ENCODE measurements at regions not wholly inside any gene's neighbourhood (a gene's known extent, or its start where the extent isn't known, plus 50 kb on each side); places are given as distances from the start of the nearest gene placed in this dataset.

DNA sequence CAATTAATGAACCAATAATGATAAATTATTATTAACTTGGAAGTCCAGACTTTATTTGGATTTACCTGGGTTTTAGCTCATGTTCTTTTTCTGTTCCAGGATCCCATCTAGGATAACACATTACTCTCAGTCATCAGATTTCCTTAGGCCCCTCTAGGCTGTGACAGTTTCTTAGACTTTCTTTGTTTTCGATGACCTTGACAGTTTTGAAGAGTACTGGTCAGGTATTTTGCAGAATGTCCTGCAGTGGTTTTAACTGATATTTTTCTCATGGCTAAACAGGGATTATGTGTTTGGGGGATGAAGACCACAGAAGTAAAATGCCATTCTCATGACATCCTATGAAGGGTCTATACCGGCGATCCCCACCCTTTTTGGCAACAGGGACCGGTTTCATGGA lies 144.0 kb downstream of the NAV1 start:
- intact Hi-C loops (cut with DNase I): no loop called here

DNA sequence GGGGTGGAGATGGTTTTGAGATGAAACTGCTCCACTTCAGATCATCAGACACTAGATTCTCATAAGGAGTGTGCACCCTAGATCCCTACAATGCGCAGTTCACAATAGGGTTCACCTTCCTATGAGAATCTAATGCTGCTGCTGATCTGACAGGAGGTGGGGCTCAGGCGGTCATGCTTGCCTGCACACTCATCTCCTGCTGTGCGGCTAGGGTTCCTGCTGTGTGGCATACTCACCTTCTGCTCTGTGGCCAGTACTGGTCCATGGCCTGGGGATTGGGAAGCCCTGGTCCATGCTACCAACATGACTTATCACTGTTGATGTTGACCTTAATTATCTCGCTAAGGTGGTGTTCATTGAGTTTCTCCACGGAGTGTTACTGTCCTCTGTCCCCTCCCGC lies 144.5 kb downstream of the NAV1 start:
- 89 to 94% (median 91%) methylated on average over 6 of the region's 6 CpGs for WGBS, 4 donors
- no peak for TF ChIP-seq POLR2A (IDR thresholded peaks at IDR 0.05)
- TF ChIP-seq, protein P1, sequence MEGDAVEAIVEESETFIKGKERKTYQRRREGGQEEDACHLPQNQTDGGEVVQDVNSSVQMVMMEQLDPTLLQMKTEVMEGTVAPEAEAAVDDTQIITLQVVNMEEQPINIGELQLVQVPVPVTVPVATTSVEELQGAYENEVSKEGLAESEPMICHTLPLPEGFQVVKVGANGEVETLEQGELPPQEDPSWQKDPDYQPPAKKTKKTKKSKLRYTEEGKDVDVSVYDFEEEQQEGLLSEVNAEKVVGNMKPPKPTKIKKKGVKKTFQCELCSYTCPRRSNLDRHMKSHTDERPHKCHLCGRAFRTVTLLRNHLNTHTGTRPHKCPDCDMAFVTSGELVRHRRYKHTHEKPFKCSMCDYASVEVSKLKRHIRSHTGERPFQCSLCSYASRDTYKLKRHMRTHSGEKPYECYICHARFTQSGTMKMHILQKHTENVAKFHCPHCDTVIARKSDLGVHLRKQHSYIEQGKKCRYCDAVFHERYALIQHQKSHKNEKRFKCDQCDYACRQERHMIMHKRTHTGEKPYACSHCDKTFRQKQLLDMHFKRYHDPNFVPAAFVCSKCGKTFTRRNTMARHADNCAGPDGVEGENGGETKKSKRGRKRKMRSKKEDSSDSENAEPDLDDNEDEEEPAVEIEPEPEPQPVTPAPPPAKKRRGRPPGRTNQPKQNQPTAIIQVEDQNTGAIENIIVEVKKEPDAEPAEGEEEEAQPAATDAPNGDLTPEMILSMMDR (IDR thresholded peaks at IDR 0.05): no peak
- no peaks in the 10 kb centered on the region for H3K9me3 ChIP-seq
- no peak for DNase-seq
- peaks cover 0 to 37% (median 10%) of the 10 kb centered on the region in 12 donors for H3K4me1 ChIP-seq
- ATAC-seq: no peak
- H3K4me3 ChIP-seq: no peak overlapping the region
- intact Hi-C loops (cut with DNase I): no loop called here
- no peak overlapping the region for H3K27ac ChIP-seq
- H3K27me3 ChIP-seq: no peaks in the 10 kb centered on the region
- peaks cover 0 to 3% (median 0%) of the 10 kb centered on the region in 9 donors for H3K36me3 ChIP-seq

More for the DNA sequence above, 144.0 kb downstream of the NAV1 start:
- TF ChIP-seq POLR2A (IDR thresholded peaks at IDR 0.05): no peak
- TF ChIP-seq, protein P1 (IDR thresholded peaks at IDR 0.05): no peak
- 84 to 97% (median 89%) methylated on average over 4 of the region's 4 CpGs for WGBS, 4 donors
- Histone ChIP-seq H3K4me1 (peaks cover 0 to 41% (median 14%) of the 10 kb centered on the region in 12 donors), H3K9me3 (no peaks in the 10 kb centered on the region), H3K4me3 (no peak overlapping the region), H3K27me3 (no peaks in the 10 kb centered on the region), H3K27ac (no peak overlapping the region), H3K36me3 (peaks cover 0 to 3% (median 0%) of the 10 kb centered on the region in 9 donors)
- ATAC-seq (no peak), DNase-seq (no peak)

- DNase-seq (no peak), ATAC-seq (no peak)
- Histone ChIP-seq H3K27ac (no peak overlapping the region), H3K36me3 (peaks cover 0 to 3% (median 0%) of the 10 kb centered on the region in 9 donors), H3K9me3 (no peaks in the 10 kb centered on the region), H3K4me3 (no peak overlapping the region), H3K27me3 (no peaks in the 10 kb centered on the region), H3K4me1 (peaks cover 0 to 29% (median 9%) of the 10 kb centered on the region in 12 donors)
- 56 to 73% (median 66%) methylated on average over 6 of the region's 6 CpGs for WGBS, 4 donors
- intact Hi-C loops (cut with DNase I): no loop called here
- TF ChIP-seq POLR2A (IDR thresholded peaks at IDR 0.05): no peak
- TF ChIP-seq, protein P1 (IDR thresholded peaks at IDR 0.05): no peak
Observed at GRCh38 chr1:201685485-201685884, 143.5 kb upstream of the IPO9 start.

DNA sequence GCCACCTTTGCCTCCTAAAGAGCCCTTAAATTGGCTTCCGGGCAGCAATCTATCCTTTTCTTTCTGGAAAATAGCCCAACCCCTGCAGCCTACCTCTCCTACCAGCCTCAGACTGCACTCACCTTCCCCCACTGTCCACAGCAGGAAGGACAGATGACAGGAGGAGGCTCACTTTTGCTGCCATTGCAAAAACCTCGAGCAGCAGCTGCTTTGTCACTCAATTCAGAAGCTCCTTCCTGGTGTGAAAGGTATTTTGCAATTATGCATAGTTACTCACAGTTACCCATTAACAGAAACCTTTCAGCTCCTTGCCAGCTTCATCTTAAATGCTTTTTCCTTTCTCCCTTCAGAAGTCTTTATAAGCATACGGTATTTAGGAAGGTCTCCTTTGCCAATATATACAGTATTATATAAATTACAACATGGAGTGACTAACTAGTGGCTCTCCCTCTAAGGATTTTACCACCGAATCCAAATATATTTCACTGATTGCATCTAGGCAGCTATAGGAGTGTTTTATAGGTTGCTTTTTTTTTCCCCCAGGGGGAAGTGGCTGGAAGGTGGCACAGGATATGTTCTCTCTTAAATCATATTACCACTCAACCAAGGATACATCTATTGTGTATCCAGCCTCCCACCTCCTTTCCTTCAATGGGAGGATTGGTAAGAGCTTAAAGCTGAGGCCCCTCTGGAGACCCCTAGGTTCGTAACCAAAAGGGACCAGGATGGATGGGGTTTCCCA lies 142.1 kb upstream of the IPO9 start:
- intact Hi-C loops (cut with DNase I): no loop called here
- no peaks in the 10 kb centered on the region for H3K9me3 ChIP-seq
- peaks cover 0 to 3% (median 0%) of the 10 kb centered on the region in 9 donors for H3K36me3 ChIP-seq
- H3K4me3 ChIP-seq: no peak overlapping the region
- H3K27ac ChIP-seq: no peak overlapping the region
- TF ChIP-seq, protein P1 (IDR thresholded peaks at IDR 0.05): no peak
- TF ChIP-seq POLR2A (IDR thresholded peaks at IDR 0.05): no peak
- no peaks in the 10 kb centered on the region for H3K27me3 ChIP-seq
- H3K4me1 ChIP-seq: peaks cover 0 to 23% (median 9%) of the 10 kb centered on the region in 12 donors
- ATAC-seq: no peak
- WGBS, 4 donors: 67 to 71% (median 70%) methylated on average over 5 of the region's 5 CpGs
- DNase-seq: no peak
